Progenitor cell of endocrine pancreas (in vitro differentiated cells): ENCODE measurements at regions not wholly inside any gene's neighbourhood (a gene's known extent, or its start where the extent isn't known, plus 50 kb on each side); places are given as distances from the start of the nearest gene placed in this dataset.
"Not testable (repeated sequence)": the region's sequence is repeated elsewhere in the genome, so short reads cannot be mapped to it uniquely, and the experiment has no call there.

Experiments
- DNase-seq: peaks from one replicate; pipeline ENCODE4 v3.0.0; 2021; ENCODE audit warnings: low spot score; ENCODE audit not compliant: unreplicated experiment
- H3K27ac Mint-ChIP-seq: 2 replicates; pipeline ENCODE4 v1.8.0; 2021; ENCODE audit warnings: mild to moderate bottlenecking, moderate library complexity, mixed read lengths
- H3K27me3 Mint-ChIP-seq: 2 replicates; pipeline ENCODE4 v1.8.0; 2021; ENCODE audit warnings: mixed read lengths
- H3K36me3 Mint-ChIP-seq: 2 replicates; pipeline ENCODE4 v1.8.0; 2022; ENCODE audit warnings: mixed read lengths; ENCODE audit not compliant: insufficient read depth
- H3K4me1 Mint-ChIP-seq: 2 replicates; pipeline ENCODE4 v1.8.0; 2021; ENCODE audit warnings: low read depth, mixed read lengths
- H3K4me3 Mint-ChIP-seq: 2 replicates; pipeline ENCODE4 v1.8.0; 2021; ENCODE audit warnings: low read depth, mild to moderate bottlenecking, moderate library complexity, mixed read lengths
- H3K9me3 Mint-ChIP-seq: 2 replicates; pipeline ENCODE4 v1.8.0; 2021; ENCODE audit warnings: low read depth, mixed read lengths
- CTCF ChIP-seq: fragments of 200-600 bp; sonication (generic); IDR thresholded peaks from one replicate; pipeline ENCODE4 v1.5.0; 2021; ENCODE audit warnings: antibody characterized with exemption, mild to moderate bottlenecking; ENCODE audit not compliant: unreplicated experiment

GRCh38 chr21:29431178-29431577 is 132.5 kb downstream of the BACH1 start:
- Mint-ChIP-seq H3K4me3 (no peak overlapping the region), H3K27ac (no peak overlapping the region), H3K27me3 (no peaks in the 10 kb centered on the region), H3K36me3 (peaks cover 2% of the 10 kb centered on the region), H3K4me1 (peaks cover 11% of the 10 kb centered on the region), H3K9me3 (no peaks in the 10 kb centered on the region)
- no peak for TF ChIP-seq CTCF
- no peak for DNase-seq

- Mint-ChIP-seq H3K9me3 (no peaks in the 10 kb centered on the region), H3K36me3 (peaks cover 2% of the 10 kb centered on the region), H3K4me3 (no peak overlapping the region), H3K4me1 (peaks cover 11% of the 10 kb centered on the region), H3K27me3 (no peaks in the 10 kb centered on the region), H3K27ac (no peak overlapping the region)
- TF ChIP-seq CTCF: no peak
- no peak for DNase-seq
Observed at GRCh38 chr21:29431680-29432079, 133.0 kb downstream of the BACH1 start.

GRCh38 chr21:29433366-29434059 is 134.8 kb downstream of the BACH1 start:
- no peak for DNase-seq
- Mint-ChIP-seq H3K9me3 (no peaks in the 10 kb centered on the region), H3K27ac (no peak overlapping the region), H3K27me3 (no peaks in the 10 kb centered on the region), H3K36me3 (peaks cover 2% of the 10 kb centered on the region), H3K4me1 (peaks cover 11% of the 10 kb centered on the region), H3K4me3 (no peak overlapping the region)
- no peak for TF ChIP-seq CTCF

GRCh38 chr21:29434081-29434480 is 135.4 kb downstream of the BACH1 start:
- Mint-ChIP-seq H3K27ac (no peak overlapping the region), H3K9me3 (no peaks in the 10 kb centered on the region), H3K4me1 (peaks cover 11% of the 10 kb centered on the region), H3K27me3 (no peaks in the 10 kb centered on the region), H3K36me3 (peaks cover 2% of the 10 kb centered on the region), H3K4me3 (no peak overlapping the region)
- no peak for TF ChIP-seq CTCF
- DNase-seq: no peak

- H3K27ac Mint-ChIP-seq, H3K36me3 Mint-ChIP-seq, H3K9me3 Mint-ChIP-seq, H3K27me3 Mint-ChIP-seq, DNase-seq, H3K4me3 Mint-ChIP-seq: not testable (repeated sequence)
- H3K4me1 Mint-ChIP-seq: peaks cover 11% of the 10 kb centered on the region
Observed at GRCh38 chr21:29434982-29435381, 136.3 kb downstream of the BACH1 start.

GRCh38 chr21:29436143-29436542 is 137.4 kb downstream of the BACH1 start:
- no peak for DNase-seq
- no peak overlapping the region for H3K27ac Mint-ChIP-seq
- peaks cover 4% of the 10 kb centered on the region for H3K4me1 Mint-ChIP-seq
- H3K36me3 Mint-ChIP-seq: peaks cover 2% of the 10 kb centered on the region
- TF ChIP-seq CTCF: no peak
- no peaks in the 10 kb centered on the region for H3K9me3 Mint-ChIP-seq
- no peak overlapping the region for H3K4me3 Mint-ChIP-seq
- H3K27me3 Mint-ChIP-seq: no peaks in the 10 kb centered on the region
